Glomerular visceral epithelial cell (primary cell): ENCODE measurements at regions not wholly inside any gene's neighbourhood (a gene's known extent, or its start where the extent isn't known, plus 50 kb on each side); places are given as distances from the start of the nearest gene placed in this dataset.
A peak's percentile ranks its signal among the peaks of the same experiment; 100 is the strongest.
"Not testable (repeated sequence)": the region's sequence is repeated elsewhere in the genome, so short reads cannot be mapped to it uniquely, and the experiment has no call there.

Experiments used
- DNase-seq: peaks from one replicate; pipeline ENCODE4 v3.0.0-alpha.2; 2016; ENCODE audit errors: extremely low spot score

GRCh38 chr1:121051161-121051790 lies 132.9 kb downstream of the FAM72B start:
- DNase-seq: not testable (repeated sequence)

DNA sequence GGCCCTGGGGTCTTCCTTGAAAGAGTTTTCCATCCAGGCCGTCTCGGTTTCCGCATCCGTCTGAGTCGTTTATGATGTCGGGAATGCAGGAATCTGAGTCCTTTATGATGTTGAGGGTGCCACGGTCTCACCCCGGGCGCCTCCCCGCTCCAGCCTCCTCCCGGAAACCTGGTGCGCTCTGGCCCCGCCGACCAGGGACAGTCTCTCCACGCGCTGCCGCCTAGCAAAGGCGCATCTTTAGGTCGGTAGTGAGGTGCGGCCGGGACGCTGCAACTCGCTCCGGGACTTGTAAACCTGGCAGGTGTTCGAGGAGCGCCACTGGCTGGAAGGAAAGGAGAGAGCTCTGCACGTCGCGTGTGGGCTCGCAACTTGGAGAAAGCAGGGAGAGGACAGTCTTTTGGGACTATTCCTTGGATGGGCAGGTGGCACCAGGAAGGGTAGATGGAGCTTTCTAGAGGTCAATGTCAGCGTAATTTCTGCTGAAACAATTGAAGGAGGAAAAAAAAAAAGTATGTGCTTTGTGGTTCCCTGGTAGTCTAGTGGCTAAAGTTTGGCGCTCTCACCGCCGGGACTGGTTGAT lies 132.0 kb downstream of the FAM72B start:
- not testable (repeated sequence) for DNase-seq

DNA sequence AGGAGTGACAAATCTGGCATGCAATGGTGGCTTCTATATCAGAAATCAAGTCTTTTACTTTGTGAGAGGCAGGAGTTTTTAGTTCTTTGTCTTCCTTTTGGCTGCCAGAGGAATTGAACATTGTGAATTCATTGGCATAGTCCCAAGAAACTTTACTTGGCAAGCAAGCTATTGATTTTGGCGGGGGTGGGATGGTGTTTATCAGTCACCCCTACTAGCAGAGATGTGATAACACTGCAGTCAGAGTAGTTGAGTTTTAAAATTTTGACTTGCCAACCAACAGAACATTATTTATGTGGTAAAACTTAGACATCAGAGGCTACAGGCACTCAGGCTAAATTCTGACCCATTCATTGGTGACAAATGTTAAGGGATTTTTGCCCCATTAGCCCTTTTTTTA lies 129.2 kb downstream of the FAM72B start:
- DNase-seq: not testable (repeated sequence)

DNA sequence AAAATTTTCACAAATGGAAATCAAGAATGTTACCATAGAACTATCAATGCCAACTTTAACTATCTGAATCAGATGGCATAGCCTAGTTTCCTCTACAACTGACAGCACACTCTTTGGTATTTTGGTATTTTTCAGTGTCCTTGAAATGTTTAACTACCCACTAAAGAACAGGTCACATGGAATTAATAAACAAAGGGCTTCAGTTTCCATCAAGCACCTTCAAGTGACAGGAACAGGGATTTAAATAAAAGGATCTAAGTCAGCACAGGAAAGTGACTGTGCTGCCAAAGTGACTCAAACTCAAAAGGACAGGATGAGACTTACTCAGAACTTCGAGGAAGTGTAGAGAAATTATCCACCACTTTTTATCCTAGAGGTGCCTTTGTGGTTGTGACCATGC lies 117.2 kb downstream of the FAM72B start:
- DNase-seq: not testable (repeated sequence)

DNA sequence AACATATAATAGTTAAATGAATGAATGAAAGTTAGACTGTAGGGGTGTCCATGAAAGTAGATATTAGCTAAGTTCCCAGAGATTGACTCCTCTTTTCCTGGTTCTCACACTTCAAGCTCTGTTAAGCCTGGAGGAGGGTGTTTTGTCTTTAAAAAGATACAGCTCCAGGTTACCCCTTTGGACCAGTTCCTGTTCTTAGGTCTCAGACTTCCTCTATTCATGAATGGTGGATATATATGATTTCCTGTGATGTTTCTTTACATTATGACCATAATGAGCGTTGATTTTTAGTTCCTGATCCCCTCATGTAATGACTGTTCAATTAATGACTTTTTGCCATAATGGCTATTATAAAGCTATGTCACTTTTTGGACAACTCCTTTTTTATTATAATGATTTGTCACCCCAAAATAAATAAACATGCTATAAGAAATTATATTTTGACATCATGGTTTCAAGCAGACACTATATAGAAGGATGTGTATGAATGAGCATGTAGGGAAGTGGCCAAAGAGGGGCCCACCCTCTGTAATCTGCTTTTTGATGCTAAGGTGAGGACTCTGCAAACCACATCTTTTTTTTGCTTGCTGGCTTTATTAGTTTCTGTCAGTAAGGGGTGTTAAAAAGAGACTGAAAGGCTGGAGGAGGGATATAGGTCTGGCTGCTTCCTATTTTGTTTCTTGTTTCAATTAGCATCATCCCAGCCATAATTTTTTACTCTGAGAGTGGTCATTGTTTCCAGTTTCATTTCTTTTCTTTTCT lies 115.2 kb downstream of the FAM72B start:
- DNase-seq: not testable (repeated sequence)

- DNase-seq: not testable (repeated sequence)
Measured at GRCh38 chr1:121073852-121074251, 110.3 kb downstream of the FAM72B start.

GRCh38 chr1:121075254-121075805 lies 108.8 kb downstream of the FAM72B start:
- DNase-seq: not testable (repeated sequence)

GRCh38 chr1:121076674-121077073 lies 107.5 kb downstream of the FAM72B start:
- not testable (repeated sequence) for DNase-seq

DNA sequence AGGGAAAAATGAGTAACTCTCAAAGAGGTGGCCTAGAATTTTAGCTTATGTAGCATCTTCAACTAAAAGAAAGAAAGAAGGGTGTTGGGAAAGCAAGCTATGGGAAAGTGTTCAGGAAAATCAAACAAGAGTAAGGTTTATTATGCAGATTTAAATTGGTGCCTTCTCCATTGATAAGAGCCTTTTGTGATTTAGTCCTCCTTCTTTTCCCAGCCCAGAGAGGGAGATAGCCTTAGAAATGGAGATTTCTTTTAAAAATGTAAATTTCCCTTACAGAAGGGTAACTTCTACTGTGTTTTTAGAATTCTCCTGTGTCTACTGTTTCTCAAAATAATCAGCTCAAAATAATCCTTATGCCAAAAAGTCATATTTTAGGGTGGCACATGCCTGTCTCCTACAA lies 104.5 kb downstream of the FAM72B start:
- DNase-seq: not testable (repeated sequence)

GRCh38 chr1:121080197-121080903 lies 103.8 kb downstream of the FAM72B start:
- not testable (repeated sequence) for DNase-seq

GRCh38 chr1:121080904-121081264 lies 103.3 kb downstream of the FAM72B start:
- not testable (repeated sequence) for DNase-seq

- not testable (repeated sequence) for DNase-seq
Measured at GRCh38 chr1:121081625-121082199, 102.4 kb downstream of the FAM72B start.

DNA sequence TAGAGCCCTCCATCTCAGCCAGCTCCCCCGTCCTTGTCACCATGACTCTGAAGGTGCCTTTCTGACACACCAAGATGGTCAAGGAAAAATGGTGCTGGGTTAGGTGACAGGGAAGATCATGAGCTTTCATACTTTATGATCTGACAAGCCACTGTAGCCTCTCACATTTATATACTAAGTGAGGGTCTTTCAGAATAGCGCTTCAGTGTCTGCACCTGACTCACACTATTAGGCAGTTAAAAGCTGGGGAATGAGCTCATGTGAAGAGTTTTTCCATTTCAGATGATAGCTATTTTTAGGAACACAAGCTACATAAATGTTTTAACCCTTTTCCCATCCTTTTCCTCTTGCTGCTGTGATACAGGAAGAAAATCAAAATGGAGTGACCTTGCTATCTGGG lies 101.1 kb downstream of the FAM72B start:
- not testable (repeated sequence) for DNase-seq

GRCh38 chr1:121086249-121086648 lies 97.9 kb downstream of the FAM72B start:
- DNase-seq: not testable (repeated sequence)

GRCh38 chr1:121087221-121087620 lies 96.9 kb downstream of the FAM72B start:
- not testable (repeated sequence) for DNase-seq

DNA sequence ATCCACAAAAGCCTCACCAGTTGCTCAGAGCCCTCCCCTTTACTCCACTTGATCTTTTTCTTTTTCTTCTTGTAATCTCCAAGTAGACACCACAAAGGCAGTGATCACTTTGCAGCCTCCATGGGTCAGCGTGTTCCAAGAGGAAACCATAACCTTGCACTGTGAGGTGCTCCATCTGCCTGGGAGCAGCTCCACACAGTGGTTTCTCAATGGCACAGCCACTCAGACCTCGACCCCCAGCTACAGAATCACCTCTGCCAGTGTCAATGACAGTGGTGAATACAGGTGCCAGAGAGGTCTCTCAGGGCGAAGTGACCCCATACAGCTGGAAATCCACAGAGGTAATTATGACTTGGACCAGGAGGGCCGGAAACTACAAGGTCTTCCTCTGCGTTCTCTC lies 95.6 kb downstream of the FAM72B start:
- DNase-seq: not testable (repeated sequence)

- DNase-seq: not testable (repeated sequence)
Measured at GRCh38 chr1:121092329-121092968, 91.7 kb downstream of the FAM72B start.

DNA sequence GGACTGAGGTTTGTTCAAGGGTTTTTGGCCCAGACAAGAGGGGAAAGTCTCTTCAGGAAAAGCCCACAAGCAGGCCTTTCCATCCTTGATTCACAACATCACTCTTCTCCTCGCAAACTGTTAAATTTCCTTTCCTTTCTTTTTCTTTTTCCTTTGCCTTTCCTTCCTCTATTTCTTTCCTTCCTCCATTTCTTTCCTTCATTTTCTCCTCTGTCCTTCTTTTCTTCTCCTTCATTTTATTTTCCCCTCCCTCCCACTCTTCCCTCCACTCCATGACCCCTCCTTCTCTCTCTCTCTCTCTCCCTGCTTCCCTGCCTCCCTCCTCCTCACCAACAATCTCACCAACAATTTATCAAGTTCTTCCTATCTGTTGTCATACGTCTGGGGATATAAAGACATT lies 89.1 kb downstream of the FAM72B start:
- not testable (repeated sequence) for DNase-seq

DNA sequence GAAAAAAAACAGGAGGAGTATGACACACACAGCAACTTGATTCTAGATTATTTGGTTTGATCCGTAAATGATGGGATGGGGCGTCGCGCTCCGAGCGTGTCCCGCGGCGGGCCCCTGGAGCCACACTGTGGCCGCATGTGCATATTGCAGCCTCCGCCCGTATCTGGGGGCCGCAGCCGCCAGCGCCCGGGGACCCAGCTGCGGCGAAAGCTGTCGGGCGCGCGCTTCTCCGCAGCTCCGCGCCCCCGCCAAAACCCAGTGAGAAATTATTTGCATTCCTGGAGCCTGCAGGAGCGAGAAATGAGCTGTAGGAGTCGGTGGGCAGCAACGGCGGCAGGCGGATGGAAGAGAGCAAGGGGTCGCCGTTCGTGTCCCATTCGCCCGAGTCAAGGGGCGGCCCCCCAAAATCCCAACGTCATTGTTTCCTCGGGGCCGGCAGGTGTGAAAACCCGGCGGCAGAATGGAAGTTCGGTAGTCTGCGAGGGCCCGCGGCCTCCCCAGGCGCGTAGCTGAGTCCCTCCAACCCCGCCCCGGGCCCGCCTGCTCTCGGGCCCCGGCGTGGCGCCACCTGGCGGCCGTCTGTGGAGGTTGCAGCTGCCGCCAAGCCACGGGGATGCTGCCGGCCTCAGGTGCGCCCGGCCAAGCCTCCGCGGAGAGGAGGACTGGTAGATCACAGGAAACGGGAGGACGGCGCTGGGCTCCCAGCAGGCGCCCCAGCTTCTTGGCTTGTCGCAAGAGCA lies 86.8 kb downstream of the FAM72B start:
- DNase-seq: peak; percentile 79

- DNase-seq: peak; percentile 16
Measured at GRCh38 chr1:121097867-121098215, 86.3 kb downstream of the FAM72B start.
